Ovary (tissue), 3 donors: ENCODE measurements at regions not wholly inside any gene's neighbourhood (a gene's known extent, or its start where the extent isn't known, plus 50 kb on each side); places are given as distances from the start of the nearest gene placed in this dataset.

Experiments
- CTCF ChIP-seq, 3 donors: fragments of 450-650 bp in 2 of 3; fragments of 200-600 bp in 1 of 3; IDR thresholded peaks; one replicate each; pipeline versions ENCODE4 v1.5.1 to v1.8.0; 2016 to 2022; ENCODE audit warnings: antibody characterized with exemption in 3 of 3, mild to moderate bottlenecking in 1 of 3
- EP300 ChIP-seq: sonication (generic); formaldehyde crosslinking; IDR thresholded peaks from one replicate; pipeline ENCODE4 v1.6.1; 2017; ENCODE audit warnings: antibody characterized with exemption
- POLR2A ChIP-seq: fragments of 450-650 bp; IDR thresholded peaks from one replicate; pipeline ENCODE4 v1.6.1; 2017; ENCODE audit warnings: antibody characterized with exemption, mild to moderate bottlenecking, moderate library complexity
- donor health status: DM: no; HTN: no; CAD: no.

GRCh38 chr11:16598032-16598431 lies 140.4 kb upstream of the C11orf58 start:
- no peak for TF ChIP-seq CTCF (IDR thresholded peaks at IDR 0.05)
- TF ChIP-seq POLR2A = no peak
- TF ChIP-seq EP300 = no peak
